ENCODE measurements at regions not wholly inside any gene's neighbourhood (a gene's known extent, or its start where the extent isn't known, plus 50 kb on each side); places are given as distances from the start of the nearest gene placed in this dataset.

DNA sequence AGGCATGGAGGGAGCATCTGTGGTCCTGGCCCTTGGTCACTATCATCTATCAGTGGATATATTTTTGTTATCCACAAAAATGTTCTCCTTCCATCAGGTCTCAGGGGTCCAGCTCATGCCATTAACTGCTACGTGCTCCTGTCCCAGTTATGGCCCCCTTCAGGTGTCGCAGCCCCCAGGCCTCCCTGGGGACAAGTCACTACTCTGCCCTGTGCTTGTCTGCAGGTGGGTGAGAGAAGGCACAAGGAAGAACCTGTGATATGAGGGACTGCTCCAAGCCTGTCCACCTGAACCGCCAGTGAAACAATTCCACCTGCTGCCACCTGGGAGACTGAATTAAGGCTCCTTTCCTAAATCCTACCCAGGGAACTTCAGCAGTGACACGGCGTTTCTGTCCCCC lies 229.6 kb upstream of the ID2 start:
- no peaks in the 10 kb centered on the region for H3K9me3 ChIP-seq (ENCODE audit: control insufficient read depth in 2 of 2, insufficient read depth in 1 of 2, low read length in 1 of 2)
- H3K36me3 ChIP-seq (ENCODE audit: control insufficient read depth in 2 of 2, insufficient read depth in 2 of 2, low read length in 1 of 2): no peaks in the 10 kb centered on the region
- H3K4me3 ChIP-seq (ENCODE audit: low read length in 2 of 2): no peak overlapping the region
- peaks cover 0 to 32% of the 10 kb centered on the region in 2 donors for H3K27me3 ChIP-seq (ENCODE audit: control insufficient read depth in 2 of 2, insufficient read depth in 1 of 2, low read length in 1 of 2)
- peaks cover 9 to 24% of the 10 kb centered on the region in 2 donors for H3K4me1 ChIP-seq (ENCODE audit: control insufficient read depth in 2 of 2, insufficient read depth in 2 of 2, low read length in 2 of 2)
- DNase-seq (ENCODE audit: low read depth in 6 of 9, low spot score in 9 of 9): no peak
- WGBS: 84% methylated on average over 5 of the region's 5 CpGs
- no peak overlapping the region for H3K27ac ChIP-seq (ENCODE audit: low read depth in 1 of 2, low read length in 1 of 2)

DNA sequence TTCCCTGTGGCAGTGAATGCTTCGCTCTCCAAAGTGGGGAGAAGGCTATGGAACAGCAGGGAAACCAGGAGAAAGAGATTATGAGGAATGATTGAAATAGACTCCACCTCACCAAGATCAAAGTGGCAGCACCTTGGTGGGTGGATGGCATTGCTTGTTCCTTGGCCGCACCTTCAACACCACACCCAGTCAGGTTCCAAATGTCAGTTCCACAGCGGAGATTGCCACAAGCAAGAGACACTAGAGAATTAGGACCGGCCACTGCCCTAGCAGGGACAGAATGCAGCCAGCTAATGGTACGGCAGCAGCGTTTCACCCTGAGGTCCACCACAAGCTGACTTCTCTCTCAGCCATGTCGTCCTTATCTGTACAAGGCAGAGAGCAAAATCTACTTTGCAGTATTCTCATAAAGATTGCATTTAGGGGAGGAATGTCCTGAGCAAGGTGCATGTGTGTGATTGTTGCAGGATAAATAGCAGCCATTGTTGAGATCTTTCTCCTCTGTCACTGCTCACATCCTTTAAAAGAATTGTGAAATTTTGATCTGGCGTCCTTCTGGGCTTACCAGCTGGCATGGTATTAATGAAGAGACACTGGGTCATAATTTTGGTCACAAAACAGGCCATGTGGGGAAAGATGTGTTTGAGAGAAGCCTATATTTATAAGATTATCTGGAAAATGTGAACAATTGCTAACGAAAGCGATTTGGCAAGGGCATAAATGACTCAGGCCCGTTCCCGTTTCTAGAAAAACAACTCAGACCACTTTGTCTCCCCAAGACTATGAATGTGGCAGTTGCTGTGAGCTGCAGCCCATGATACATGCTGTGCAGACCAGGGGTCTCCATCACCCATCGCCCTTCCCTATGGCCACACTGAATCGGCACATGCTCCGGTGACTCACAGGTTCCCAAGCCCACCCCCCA lies 228.6 kb upstream of the ID2 start:
- Histone ChIP-seq H3K9me3 (ENCODE audit: control insufficient read depth in 2 of 2, insufficient read depth in 1 of 2, low read length in 1 of 2) (no peaks in the 10 kb centered on the region), H3K4me3 (ENCODE audit: low read length in 2 of 2) (no peak overlapping the region), H3K36me3 (ENCODE audit: control insufficient read depth in 2 of 2, insufficient read depth in 2 of 2, low read length in 1 of 2) (no peaks in the 10 kb centered on the region), H3K27ac (ENCODE audit: low read depth in 1 of 2, low read length in 1 of 2) (no peak overlapping the region), H3K4me1 (ENCODE audit: control insufficient read depth in 2 of 2, insufficient read depth in 2 of 2, low read length in 2 of 2) (peaks cover 13 to 34% of the 10 kb centered on the region in 2 donors), H3K27me3 (ENCODE audit: control insufficient read depth in 2 of 2, insufficient read depth in 1 of 2, low read length in 1 of 2) (peaks cover 2 to 41% of the 10 kb centered on the region in 2 donors)
- no peak for DNase-seq (ENCODE audit: low read depth in 6 of 9, low spot score in 9 of 9)
- 97% methylated on average over 15 of the region's 15 CpGs for WGBS

DNA sequence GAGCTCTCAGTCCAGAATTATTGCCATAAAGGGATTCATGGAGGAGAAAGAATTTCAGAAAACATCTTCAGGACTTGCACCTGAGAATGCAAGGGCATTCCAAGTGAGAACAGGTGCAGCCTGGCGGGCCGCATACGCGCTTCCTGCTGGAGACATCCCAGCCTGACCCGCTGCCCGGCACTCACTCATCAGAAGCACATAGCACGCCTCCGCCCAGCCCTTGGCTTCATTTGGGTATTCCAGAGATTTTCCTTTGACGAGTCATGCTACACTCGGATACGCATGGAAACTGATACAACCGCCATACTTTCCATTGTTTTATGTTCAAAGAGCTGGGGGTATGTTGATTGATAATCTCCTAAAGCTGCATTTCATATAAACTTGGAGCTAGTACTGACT lies 228.0 kb upstream of the ID2 start:
- Histone ChIP-seq H3K27ac (ENCODE audit: low read depth in 1 of 2, low read length in 1 of 2) (no peak overlapping the region), H3K36me3 (ENCODE audit: control insufficient read depth in 2 of 2, insufficient read depth in 2 of 2, low read length in 1 of 2) (no peaks in the 10 kb centered on the region), H3K27me3 (ENCODE audit: control insufficient read depth in 2 of 2, insufficient read depth in 1 of 2, low read length in 1 of 2) (peaks cover 4 to 47% of the 10 kb centered on the region in 2 donors), H3K9me3 (ENCODE audit: control insufficient read depth in 2 of 2, insufficient read depth in 1 of 2, low read length in 1 of 2) (no peaks in the 10 kb centered on the region), H3K4me3 (ENCODE audit: low read length in 2 of 2) (no peak overlapping the region), H3K4me1 (ENCODE audit: control insufficient read depth in 2 of 2, insufficient read depth in 2 of 2, low read length in 2 of 2) (peaks cover 13 to 35% of the 10 kb centered on the region in 2 donors)
- WGBS: 89% methylated on average over 12 of the region's 12 CpGs
- no peak for DNase-seq (ENCODE audit: low read depth in 6 of 9, low spot score in 9 of 9)

DNA sequence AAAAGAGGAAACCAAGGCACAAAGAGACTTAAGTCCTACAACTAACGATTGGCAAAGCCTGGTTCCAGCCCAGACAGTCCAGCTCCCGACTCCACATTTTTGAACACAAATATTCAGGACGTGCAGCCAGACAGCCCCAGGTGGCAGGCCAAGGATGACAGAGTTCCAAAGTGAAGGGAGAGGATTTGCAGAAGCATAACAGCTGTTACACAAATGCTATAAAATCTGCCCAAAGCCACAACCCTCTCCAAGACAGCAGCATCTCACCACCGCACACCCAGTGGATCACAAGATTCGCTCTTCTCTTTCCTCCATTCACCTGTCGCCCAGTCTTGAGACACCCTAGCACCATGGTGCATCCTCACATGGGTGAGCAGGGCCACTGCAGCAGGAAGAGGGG lies 227.1 kb upstream of the ID2 start:
- H3K4me3 ChIP-seq (ENCODE audit: low read length in 2 of 2): no peak overlapping the region
- peaks cover 13 to 35% of the 10 kb centered on the region in 2 donors for H3K4me1 ChIP-seq (ENCODE audit: control insufficient read depth in 2 of 2, insufficient read depth in 2 of 2, low read length in 2 of 2)
- H3K27ac ChIP-seq (ENCODE audit: low read depth in 1 of 2, low read length in 1 of 2): no peak overlapping the region
- H3K36me3 ChIP-seq (ENCODE audit: control insufficient read depth in 2 of 2, insufficient read depth in 2 of 2, low read length in 1 of 2): no peaks in the 10 kb centered on the region
- H3K9me3 ChIP-seq (ENCODE audit: control insufficient read depth in 2 of 2, insufficient read depth in 1 of 2, low read length in 1 of 2): no peaks in the 10 kb centered on the region
- DNase-seq (ENCODE audit: low read depth in 6 of 9, low spot score in 9 of 9): no peak
- WGBS: 83% methylated on average over 6 of the region's 6 CpGs
- H3K27me3 ChIP-seq (ENCODE audit: control insufficient read depth in 2 of 2, insufficient read depth in 1 of 2, low read length in 1 of 2): peaks cover 6 to 49% of the 10 kb centered on the region in 2 donors

DNA sequence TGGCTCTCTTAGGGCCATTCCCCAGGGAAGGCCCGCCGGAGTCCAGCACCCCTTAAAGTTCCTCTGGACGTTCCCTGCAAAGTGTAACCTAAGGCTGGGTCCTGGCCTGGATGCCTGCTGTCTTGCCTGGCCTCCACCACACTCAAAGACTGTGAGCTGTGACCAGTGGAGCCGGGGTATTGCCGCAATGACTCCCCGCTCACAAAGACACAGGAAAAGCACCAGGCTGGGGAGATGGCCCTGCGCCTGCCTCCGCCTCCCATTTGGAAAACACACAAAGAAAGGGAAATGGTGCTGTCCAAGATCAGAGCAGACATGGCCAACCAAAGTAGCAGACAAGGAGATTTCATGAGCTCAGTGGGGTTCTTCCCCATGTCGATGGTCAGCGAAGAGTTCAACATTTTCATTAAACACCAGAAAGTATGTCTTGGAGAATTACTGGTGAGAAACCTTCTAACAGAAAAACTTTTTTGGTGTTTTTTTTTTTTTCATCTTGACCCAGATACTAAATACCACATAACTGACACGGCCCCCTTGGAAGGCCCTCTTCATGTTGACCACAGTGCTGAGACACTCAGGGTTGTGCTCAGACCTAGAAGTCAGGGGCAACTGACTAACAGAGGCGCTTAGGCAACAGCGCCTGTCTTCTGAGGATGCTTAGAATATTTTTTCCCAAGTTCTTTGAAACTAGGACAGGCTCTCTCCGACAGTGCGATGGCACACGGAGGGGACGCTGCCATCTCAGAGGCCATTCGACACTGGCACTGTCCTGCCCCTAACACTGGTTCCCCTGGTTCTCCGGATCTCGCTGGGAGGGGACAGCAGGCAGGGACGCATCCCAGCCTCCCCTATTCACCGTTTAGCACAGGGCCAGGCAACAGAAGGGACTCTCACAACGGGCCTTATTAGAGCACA lies 226.4 kb upstream of the ID2 start:
- no peaks in the 10 kb centered on the region for H3K36me3 ChIP-seq (ENCODE audit: control insufficient read depth in 2 of 2, insufficient read depth in 2 of 2, low read length in 1 of 2)
- H3K4me1 ChIP-seq (ENCODE audit: control insufficient read depth in 2 of 2, insufficient read depth in 2 of 2, low read length in 2 of 2): peaks cover 13 to 35% of the 10 kb centered on the region in 2 donors
- 73% methylated on average over 23 of the region's 23 CpGs for WGBS
- no peak for DNase-seq (ENCODE audit: low read depth in 6 of 9, low spot score in 9 of 9)
- peaks cover 6 to 49% of the 10 kb centered on the region in 2 donors for H3K27me3 ChIP-seq (ENCODE audit: control insufficient read depth in 2 of 2, insufficient read depth in 1 of 2, low read length in 1 of 2)
- H3K9me3 ChIP-seq (ENCODE audit: control insufficient read depth in 2 of 2, insufficient read depth in 1 of 2, low read length in 1 of 2): no peaks in the 10 kb centered on the region
- no peak overlapping the region for H3K27ac ChIP-seq (ENCODE audit: low read depth in 1 of 2, low read length in 1 of 2)
- no peak overlapping the region for H3K4me3 ChIP-seq (ENCODE audit: low read length in 2 of 2)

DNA sequence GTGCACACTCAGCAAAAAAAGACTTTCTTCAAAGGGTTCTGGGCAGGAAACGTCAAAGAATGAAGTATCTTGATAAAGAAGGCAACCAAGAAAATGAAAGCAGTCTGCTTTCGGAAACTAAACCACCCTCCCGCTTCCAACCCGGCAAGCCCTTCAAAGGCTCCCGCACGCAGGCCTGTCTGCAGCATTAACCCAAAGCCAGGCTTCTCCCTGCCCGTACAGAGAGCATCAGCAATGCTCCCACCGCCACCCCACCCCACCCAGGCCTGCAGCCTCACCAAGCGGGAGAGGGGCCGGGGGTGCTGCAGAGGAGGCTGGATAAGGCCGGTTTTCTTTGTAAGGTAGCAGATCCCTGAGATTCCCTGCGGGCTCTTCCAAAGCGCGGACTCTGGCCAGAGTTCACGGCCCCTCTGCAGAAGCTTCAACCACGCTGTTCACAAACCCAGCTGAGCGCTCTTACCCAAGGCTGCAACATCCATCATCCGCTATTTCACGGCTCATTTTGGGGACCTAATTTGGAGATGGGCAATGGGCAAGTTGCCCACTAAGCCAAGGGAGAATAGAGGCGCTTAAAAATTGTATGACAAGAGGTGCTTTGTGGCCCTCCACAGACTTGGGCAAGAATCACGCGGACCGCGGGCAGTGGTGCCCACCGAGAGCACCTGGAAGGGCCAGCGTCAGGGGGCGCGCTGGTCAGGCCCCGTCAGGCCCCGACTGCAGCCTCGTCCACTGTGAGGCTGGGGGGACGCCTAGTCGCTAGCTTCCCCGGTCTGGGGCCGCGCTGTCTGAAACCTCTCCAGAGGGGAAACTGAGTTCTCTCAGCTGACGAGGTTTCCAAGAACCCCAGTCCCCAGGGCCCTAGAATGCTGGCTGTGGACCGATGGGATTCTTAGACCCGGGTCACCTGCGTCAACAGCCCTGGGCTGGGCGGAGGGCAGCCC lies 225.4 kb upstream of the ID2 start:
- Histone ChIP-seq H3K27ac (ENCODE audit: low read depth in 1 of 2, low read length in 1 of 2) (no peak overlapping the region), H3K4me3 (ENCODE audit: low read length in 2 of 2) (peak overlapping the region in 1 of 2 donors; percentile 38), H3K9me3 (ENCODE audit: control insufficient read depth in 2 of 2, insufficient read depth in 1 of 2, low read length in 1 of 2) (no peaks in the 10 kb centered on the region), H3K36me3 (ENCODE audit: control insufficient read depth in 2 of 2, insufficient read depth in 2 of 2, low read length in 1 of 2) (no peaks in the 10 kb centered on the region), H3K4me1 (ENCODE audit: control insufficient read depth in 2 of 2, insufficient read depth in 2 of 2, low read length in 2 of 2) (peaks cover 13 to 35% of the 10 kb centered on the region in 2 donors), H3K27me3 (ENCODE audit: control insufficient read depth in 2 of 2, insufficient read depth in 1 of 2, low read length in 1 of 2) (peaks cover 6 to 49% of the 10 kb centered on the region in 2 donors)
- WGBS: 66% methylated on average over 41 of the region's 41 CpGs
- DNase-seq (ENCODE audit: low read depth in 6 of 9, low spot score in 9 of 9): peak in 8 of 9 donors; percentile 34 to 83 (median 57)

DNA sequence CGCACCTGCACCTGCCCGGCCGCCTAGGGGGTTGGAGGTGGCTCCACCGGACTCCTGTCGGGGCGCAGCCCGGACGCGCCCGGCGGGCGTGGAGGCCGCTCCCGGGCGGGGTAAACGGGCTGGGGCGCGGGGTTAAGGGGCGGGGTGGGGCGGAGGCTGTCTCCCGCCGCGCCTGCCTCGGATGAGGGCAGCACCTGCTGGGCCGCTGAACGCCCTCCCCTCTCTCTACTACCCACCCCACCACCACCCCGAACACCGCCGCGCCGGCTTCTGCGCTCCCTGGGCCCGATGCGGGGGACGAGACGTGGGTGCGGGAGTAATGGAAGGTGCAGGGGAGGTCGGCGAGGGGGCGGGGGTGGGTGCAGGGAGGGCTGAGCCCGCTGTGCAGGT lies 224.8 kb upstream of the ID2 start:
- H3K4me3 ChIP-seq (ENCODE audit: low read length in 2 of 2): peak overlapping the region in 1 of 2 donors; percentile 30
- DNase-seq (ENCODE audit: low read depth in 6 of 9, low spot score in 9 of 9): peak in 2 of 9 donors; percentile 40 to 59
- no peaks in the 10 kb centered on the region for H3K36me3 ChIP-seq (ENCODE audit: control insufficient read depth in 2 of 2, insufficient read depth in 2 of 2, low read length in 1 of 2)
- H3K27ac ChIP-seq (ENCODE audit: low read depth in 1 of 2, low read length in 1 of 2): no peak overlapping the region
- peaks cover 13 to 36% of the 10 kb centered on the region in 2 donors for H3K4me1 ChIP-seq (ENCODE audit: control insufficient read depth in 2 of 2, insufficient read depth in 2 of 2, low read length in 2 of 2)
- H3K9me3 ChIP-seq (ENCODE audit: control insufficient read depth in 2 of 2, insufficient read depth in 1 of 2, low read length in 1 of 2): no peaks in the 10 kb centered on the region
- 22% methylated on average over 41 of the region's 41 CpGs for WGBS
- H3K27me3 ChIP-seq (ENCODE audit: control insufficient read depth in 2 of 2, insufficient read depth in 1 of 2, low read length in 1 of 2): peaks cover 6 to 49% of the 10 kb centered on the region in 2 donors

DNA sequence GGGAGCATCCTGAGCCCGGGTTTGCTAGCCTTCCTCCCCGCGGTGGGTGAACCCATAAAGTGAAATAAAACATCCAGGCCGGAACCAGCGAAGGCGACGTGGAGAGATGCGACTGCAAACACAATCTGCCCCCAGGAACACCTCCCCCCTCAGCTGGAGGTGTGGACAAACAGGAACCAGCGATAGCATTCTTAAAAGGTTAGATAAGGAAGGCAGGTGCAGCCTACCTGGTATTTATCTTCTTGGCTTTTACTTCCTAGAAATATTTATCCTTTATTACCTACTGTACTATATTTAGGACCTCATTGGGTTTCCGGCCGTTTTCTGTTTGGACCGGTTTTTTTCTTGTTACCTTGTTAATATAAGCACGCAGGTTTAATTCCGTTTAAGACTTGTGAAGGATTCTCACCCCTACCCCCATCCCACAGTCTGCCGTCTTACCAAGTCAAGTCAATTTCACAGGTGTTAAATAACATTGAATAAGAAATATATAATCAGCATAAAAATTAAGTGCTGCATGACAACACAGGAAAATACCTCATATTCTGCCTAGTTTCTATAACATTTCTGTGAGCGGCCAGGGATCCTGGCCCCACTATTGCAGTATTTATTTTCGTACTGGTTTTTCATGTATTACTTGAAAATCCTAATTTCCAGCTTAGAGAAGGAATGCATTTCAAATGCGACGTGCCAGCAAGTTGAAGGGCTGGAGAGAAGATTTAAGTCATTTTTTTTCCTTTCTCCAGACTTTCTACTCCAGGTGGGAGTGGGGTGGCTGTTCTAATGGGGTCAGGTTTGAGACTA lies 224.0 kb upstream of the ID2 start:
- Histone ChIP-seq H3K4me3 (ENCODE audit: low read length in 2 of 2) (no peak overlapping the region), H3K4me1 (ENCODE audit: control insufficient read depth in 2 of 2, insufficient read depth in 2 of 2, low read length in 2 of 2) (peaks cover 13 to 41% of the 10 kb centered on the region in 2 donors), H3K27ac (ENCODE audit: low read depth in 1 of 2, low read length in 1 of 2) (no peak overlapping the region), H3K27me3 (ENCODE audit: control insufficient read depth in 2 of 2, insufficient read depth in 1 of 2, low read length in 1 of 2) (peaks cover 6 to 49% of the 10 kb centered on the region in 2 donors), H3K9me3 (ENCODE audit: control insufficient read depth in 2 of 2, insufficient read depth in 1 of 2, low read length in 1 of 2) (no peaks in the 10 kb centered on the region), H3K36me3 (ENCODE audit: control insufficient read depth in 2 of 2, insufficient read depth in 2 of 2, low read length in 1 of 2) (no peaks in the 10 kb centered on the region)
- WGBS: 34% methylated on average over 19 of the region's 19 CpGs
- DNase-seq (ENCODE audit: low read depth in 6 of 9, low spot score in 9 of 9): peak in 1 of 9 donors; percentile 36
